Neural cell (in vitro differentiated cells): ENCODE measurements at regions not wholly inside any gene's neighbourhood (a gene's known extent, or its start where the extent isn't known, plus 50 kb on each side); places are given as distances from the start of the nearest gene placed in this dataset.

Experiments used
- EZH2 ChIP-seq: fragments of 200-600, 300-800 bp; shearing (Covaris generic), sonication (generic); IDR thresholded peaks from 2 replicates; pipeline ENCODE4 v1.6.1; 2014; ENCODE audit warnings: antibody characterized with exemption, low read length, borderline replicate concordance, mild to moderate bottlenecking; ENCODE audit not compliant: insufficient read depth, poor library complexity, severe bottlenecking
- TF ChIP-seq, protein P1 (sequence below): fragments of 450-650 bp; IDR thresholded peaks from 2 replicates; pipeline ENCODE4 v1.5.1; 2014; ENCODE audit warnings: antibody characterized with exemption, mild to moderate bottlenecking, moderate library complexity; ENCODE audit not compliant: poor library complexity, severe bottlenecking

GRCh38 chr5:152056931-152057330 lies 132.3 kb upstream of the GLRA1 start:
- TF ChIP-seq, protein P1, sequence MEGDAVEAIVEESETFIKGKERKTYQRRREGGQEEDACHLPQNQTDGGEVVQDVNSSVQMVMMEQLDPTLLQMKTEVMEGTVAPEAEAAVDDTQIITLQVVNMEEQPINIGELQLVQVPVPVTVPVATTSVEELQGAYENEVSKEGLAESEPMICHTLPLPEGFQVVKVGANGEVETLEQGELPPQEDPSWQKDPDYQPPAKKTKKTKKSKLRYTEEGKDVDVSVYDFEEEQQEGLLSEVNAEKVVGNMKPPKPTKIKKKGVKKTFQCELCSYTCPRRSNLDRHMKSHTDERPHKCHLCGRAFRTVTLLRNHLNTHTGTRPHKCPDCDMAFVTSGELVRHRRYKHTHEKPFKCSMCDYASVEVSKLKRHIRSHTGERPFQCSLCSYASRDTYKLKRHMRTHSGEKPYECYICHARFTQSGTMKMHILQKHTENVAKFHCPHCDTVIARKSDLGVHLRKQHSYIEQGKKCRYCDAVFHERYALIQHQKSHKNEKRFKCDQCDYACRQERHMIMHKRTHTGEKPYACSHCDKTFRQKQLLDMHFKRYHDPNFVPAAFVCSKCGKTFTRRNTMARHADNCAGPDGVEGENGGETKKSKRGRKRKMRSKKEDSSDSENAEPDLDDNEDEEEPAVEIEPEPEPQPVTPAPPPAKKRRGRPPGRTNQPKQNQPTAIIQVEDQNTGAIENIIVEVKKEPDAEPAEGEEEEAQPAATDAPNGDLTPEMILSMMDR = no peak
- no peak for TF ChIP-seq EZH2
